DND-41 (cell line): ENCODE measurements at regions not wholly inside any gene's neighbourhood (a gene's known extent, or its start where the extent isn't known, plus 50 kb on each side); places are given as distances from the start of the nearest gene placed in this dataset.

Experiments used
- ATAC-seq: fragments of 200-7000 bp; cut with Tn5 transposase; 3 replicates; pipeline ENCODE4 v1.9.1; 2021; ENCODE audit warnings: low read depth; ENCODE audit not compliant: insufficient read depth
- DNase-seq: peaks from one replicate; pipeline ENCODE4 v3.0.0-alpha.2; 2020
- H2AFZ ChIP-seq: 2 replicates; pipeline ENCODE4 v1.6.0; 2012; ENCODE audit warnings: low read depth, low read length
- H3K27ac ChIP-seq: 2 replicates; pipeline ENCODE4 v1.5.1; 2012; ENCODE audit warnings: low read length, inconsistent platforms
- H3K27me3 ChIP-seq: fragments of 200-600 bp; sonication (generic); 2 replicates; pipeline ENCODE4 v1.6.0; 2012; ENCODE audit warnings: low read length, mild to moderate bottlenecking, inconsistent platforms; ENCODE audit not compliant: insufficient read depth, poor library complexity
- H3K36me3 ChIP-seq: 2 replicates; pipeline ENCODE4 v1.5.1; 2012; ENCODE audit warnings: low read length, inconsistent platforms; ENCODE audit not compliant: insufficient read depth
- H3K4me1 ChIP-seq: 2 replicates; pipeline ENCODE4 v1.5.1; 2012; ENCODE audit warnings: mild to moderate bottlenecking, low read length; ENCODE audit not compliant: insufficient read depth
- H3K4me2 ChIP-seq: 2 replicates; pipeline ENCODE4 v1.6.0; 2012; ENCODE audit warnings: mild to moderate bottlenecking, moderate library complexity, low read length, inconsistent platforms; ENCODE audit not compliant: insufficient read depth
- H3K4me3 ChIP-seq, 2 experiments: fragments of 200-600 bp in 1 of 2; shearing (Covaris generic) in 1 of 2; 2 replicates each; pipeline ENCODE4 v1.5.1; 2012 to 2016; ENCODE audit warnings: inconsistent platforms in 2 of 2, low read length in 2 of 2, mild to moderate bottlenecking in 2 of 2, low read depth in 1 of 2, moderate library complexity in 1 of 2
- H3K79me2 ChIP-seq: 2 replicates; pipeline ENCODE4 v1.6.0; 2012; ENCODE audit warnings: low read length, inconsistent platforms; ENCODE audit not compliant: insufficient read depth
- H3K9ac ChIP-seq: 2 replicates; pipeline ENCODE4 v1.6.0; 2012; ENCODE audit warnings: low read depth, mild to moderate bottlenecking, inconsistent platforms, low read length, moderate library complexity
- H3K9me3 ChIP-seq: 2 replicates; pipeline ENCODE4 v1.5.1; 2012; ENCODE audit warnings: low read length, moderate library complexity, mild to moderate bottlenecking, inconsistent platforms; ENCODE audit not compliant: insufficient read depth, severe bottlenecking
- H4K20me1 ChIP-seq: 2 replicates; pipeline ENCODE4 v1.6.0; 2012; ENCODE audit warnings: low read length; ENCODE audit not compliant: insufficient read depth
- EZH2 ChIP-seq: IDR thresholded peaks from 3 replicates; pipeline ENCODE4 v1.6.1; 2012; ENCODE audit warnings: borderline replicate concordance, low read depth, mild to moderate bottlenecking, moderate library complexity, low read length, inconsistent platforms; ENCODE audit not compliant: severe bottlenecking
- TF ChIP-seq, protein P1 (sequence below): IDR thresholded peaks from 2 replicates; pipeline ENCODE4 v1.5.1; 2012; ENCODE audit warnings: borderline replicate concordance, low read length, moderate library complexity, mild to moderate bottlenecking; ENCODE audit not compliant: poor library complexity, severe bottlenecking; ENCODE audit errors: extremely low read depth

DNA sequence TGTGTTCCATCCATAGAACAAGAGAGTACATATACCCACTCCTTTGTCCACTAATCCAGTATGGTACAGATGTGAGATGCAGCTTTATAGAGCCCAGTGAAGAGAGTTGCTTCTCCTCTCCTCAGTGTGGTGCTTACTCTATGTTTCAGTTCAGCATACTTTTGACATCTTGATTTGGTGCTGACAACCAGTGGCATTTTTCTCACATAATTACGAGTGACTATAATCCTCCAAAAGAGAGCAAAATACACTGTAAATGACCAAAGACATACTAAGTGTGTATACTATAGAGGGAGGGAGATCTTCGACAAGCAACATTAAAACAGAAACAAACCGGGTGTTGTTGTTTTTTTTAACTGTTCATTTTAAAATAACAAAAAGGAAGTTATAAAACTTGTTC, 191.5 kb downstream of the KLHL28 start:
- H3K4me3 ChIP-seq = no peak overlapping the region
- H2AFZ ChIP-seq = no peak overlapping the region
- H3K4me2 ChIP-seq = no peak overlapping the region
- H4K20me1 ChIP-seq = no peaks in the 10 kb centered on the region
- H3K4me1 ChIP-seq = no peaks in the 10 kb centered on the region
- peaks cover 2% of the 10 kb centered on the region for H3K27me3 ChIP-seq
- DNase-seq (no peak), ATAC-seq (no peak)
- no peak overlapping the region for H3K27ac ChIP-seq
- no peaks in the 10 kb centered on the region for H3K79me2 ChIP-seq
- no peaks in the 10 kb centered on the region for H3K9me3 ChIP-seq
- no peak overlapping the region for H3K9ac ChIP-seq
- TF ChIP-seq EZH2 = no peak
- TF ChIP-seq, protein P1, sequence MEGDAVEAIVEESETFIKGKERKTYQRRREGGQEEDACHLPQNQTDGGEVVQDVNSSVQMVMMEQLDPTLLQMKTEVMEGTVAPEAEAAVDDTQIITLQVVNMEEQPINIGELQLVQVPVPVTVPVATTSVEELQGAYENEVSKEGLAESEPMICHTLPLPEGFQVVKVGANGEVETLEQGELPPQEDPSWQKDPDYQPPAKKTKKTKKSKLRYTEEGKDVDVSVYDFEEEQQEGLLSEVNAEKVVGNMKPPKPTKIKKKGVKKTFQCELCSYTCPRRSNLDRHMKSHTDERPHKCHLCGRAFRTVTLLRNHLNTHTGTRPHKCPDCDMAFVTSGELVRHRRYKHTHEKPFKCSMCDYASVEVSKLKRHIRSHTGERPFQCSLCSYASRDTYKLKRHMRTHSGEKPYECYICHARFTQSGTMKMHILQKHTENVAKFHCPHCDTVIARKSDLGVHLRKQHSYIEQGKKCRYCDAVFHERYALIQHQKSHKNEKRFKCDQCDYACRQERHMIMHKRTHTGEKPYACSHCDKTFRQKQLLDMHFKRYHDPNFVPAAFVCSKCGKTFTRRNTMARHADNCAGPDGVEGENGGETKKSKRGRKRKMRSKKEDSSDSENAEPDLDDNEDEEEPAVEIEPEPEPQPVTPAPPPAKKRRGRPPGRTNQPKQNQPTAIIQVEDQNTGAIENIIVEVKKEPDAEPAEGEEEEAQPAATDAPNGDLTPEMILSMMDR = no peak
- no peaks in the 10 kb centered on the region for H3K36me3 ChIP-seq

DNA sequence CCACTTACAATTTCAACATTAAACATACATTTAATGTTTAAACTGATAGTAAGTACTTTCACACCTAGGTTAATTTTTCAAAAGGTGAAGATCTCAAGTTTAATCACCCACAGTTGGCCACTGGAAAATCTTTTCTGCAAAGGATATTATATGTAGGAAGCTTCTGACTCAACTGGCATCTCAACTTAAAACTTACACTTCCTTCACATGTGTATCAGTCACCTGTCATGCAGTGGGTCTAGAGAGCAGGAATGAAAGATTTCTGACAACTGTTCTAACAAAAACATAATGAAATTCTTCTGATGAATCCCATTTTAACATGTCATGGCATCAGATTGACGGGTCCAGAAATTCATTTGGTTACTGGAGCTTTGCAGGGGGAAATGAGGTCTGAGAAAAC, 192.8 kb downstream of the KLHL28 start:
- H3K4me3 ChIP-seq = no peak overlapping the region
- H3K9ac ChIP-seq = no peak overlapping the region
- DNase-seq = no peak
- no peaks in the 10 kb centered on the region for H3K4me1 ChIP-seq
- no peaks in the 10 kb centered on the region for H3K9me3 ChIP-seq
- TF ChIP-seq EZH2 = no peak
- TF ChIP-seq, protein P1 = no peak
- no peak overlapping the region for H3K27ac ChIP-seq
- H3K4me2 ChIP-seq = no peak overlapping the region
- no peaks in the 10 kb centered on the region for H3K27me3 ChIP-seq
- no peaks in the 10 kb centered on the region for H4K20me1 ChIP-seq
- ATAC-seq = no peak
- H3K79me2 ChIP-seq = no peaks in the 10 kb centered on the region
- H3K36me3 ChIP-seq = no peaks in the 10 kb centered on the region
- no peak overlapping the region for H2AFZ ChIP-seq

DNA sequence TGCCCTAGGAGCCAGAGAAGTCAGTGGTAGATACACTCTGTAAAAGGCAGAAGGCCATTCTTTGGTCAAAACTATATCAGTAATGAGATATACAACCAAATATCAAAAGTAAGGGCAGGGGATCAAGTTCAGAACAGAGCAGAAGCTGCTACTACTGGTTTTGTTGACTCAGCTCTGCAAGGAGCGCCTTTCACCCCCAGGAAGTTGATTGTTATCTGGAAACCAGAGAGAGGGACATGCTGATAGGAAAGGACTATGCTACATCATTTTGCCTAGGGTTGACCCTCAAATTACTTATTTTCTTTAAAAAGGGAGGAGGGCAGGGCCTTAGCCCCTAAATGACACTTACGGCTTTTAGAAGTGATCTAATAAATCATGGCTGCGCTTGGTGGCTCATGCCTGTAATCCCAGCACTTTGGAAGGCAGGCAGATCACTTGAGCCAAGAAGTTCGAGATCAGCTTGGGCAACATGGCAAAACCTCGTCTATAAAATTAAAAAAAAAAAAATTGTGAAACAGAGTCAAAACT, 194.0 kb downstream of the KLHL28 start:
- no peaks in the 10 kb centered on the region for H3K79me2 ChIP-seq
- H3K9me3 ChIP-seq = no peaks in the 10 kb centered on the region
- H2AFZ ChIP-seq = no peak overlapping the region
- no peak overlapping the region for H3K9ac ChIP-seq
- TF ChIP-seq EZH2 = no peak
- H3K27ac ChIP-seq = no peak overlapping the region
- H3K4me2 ChIP-seq = no peak overlapping the region
- H3K27me3 ChIP-seq = no peaks in the 10 kb centered on the region
- no peaks in the 10 kb centered on the region for H3K36me3 ChIP-seq
- no peaks in the 10 kb centered on the region for H4K20me1 ChIP-seq
- no peaks in the 10 kb centered on the region for H3K4me1 ChIP-seq
- ATAC-seq = no peak
- DNase-seq = no peak
- H3K4me3 ChIP-seq = no peak overlapping the region

DNA sequence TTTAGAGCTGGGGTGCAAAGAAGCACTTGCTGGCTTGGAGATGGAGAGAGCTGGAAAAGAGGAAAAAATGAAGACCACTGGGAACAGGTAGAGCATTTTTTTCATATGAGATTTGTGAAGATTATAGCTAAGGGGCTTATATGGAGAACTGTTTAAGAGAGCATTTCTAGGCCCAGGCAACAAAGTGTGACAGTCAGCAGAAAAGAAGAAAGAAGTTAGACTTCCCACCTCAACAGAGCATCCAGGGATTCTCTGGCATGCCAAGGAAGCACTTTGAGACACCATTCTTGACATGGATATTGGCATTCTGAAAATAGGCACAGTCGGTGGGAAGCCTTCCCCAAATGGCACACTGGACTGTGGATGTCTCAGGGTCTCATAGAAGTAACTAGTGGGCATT, 195.5 kb downstream of the KLHL28 start:
- Histone ChIP-seq H3K36me3 (no peaks in the 10 kb centered on the region), H3K4me3 (no peak overlapping the region), H3K27me3 (no peaks in the 10 kb centered on the region), H3K4me2 (no peak overlapping the region), H3K9ac (no peak overlapping the region), H3K4me1 (no peaks in the 10 kb centered on the region), H3K9me3 (no peaks in the 10 kb centered on the region), H3K79me2 (no peaks in the 10 kb centered on the region), H3K27ac (no peak overlapping the region), H2AFZ (no peak overlapping the region), H4K20me1 (no peaks in the 10 kb centered on the region)
- ATAC-seq = no peak
- DNase-seq = no peak
- no peak for TF ChIP-seq EZH2
- TF ChIP-seq, protein P1 = no peak
